ENCODE measurements at regions not wholly inside any gene's neighbourhood (a gene's known extent, or its start where the extent isn't known, plus 50 kb on each side); places are given as distances from the start of the nearest gene placed in this dataset.

DNA sequence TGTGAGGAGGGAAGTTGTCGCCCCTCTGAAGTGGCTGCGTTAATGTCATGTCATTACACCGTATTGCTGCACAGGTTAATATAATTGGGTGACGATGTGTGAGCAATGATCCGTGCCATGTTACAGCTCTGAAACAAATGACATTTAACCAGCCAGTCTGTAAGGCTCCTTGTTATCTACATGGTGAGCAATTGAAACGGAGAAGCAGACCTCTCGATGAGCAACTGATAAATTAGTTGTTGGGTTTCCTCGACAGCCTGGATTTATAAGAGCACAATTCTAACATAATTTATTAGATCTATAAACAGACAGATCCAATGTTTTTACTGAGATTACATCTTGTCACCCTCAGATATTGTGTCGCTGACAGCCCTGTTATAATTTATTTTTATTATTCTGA, 49.9 kb upstream of the MAFB start:
- H3K4me3 ChIP-seq (ENCODE audit: low read length): no peak overlapping the region
- TF ChIP-seq ZNF274 (IDR thresholded peaks at IDR 0.05; ENCODE audit: low read depth, low read length): no peak

DNA sequence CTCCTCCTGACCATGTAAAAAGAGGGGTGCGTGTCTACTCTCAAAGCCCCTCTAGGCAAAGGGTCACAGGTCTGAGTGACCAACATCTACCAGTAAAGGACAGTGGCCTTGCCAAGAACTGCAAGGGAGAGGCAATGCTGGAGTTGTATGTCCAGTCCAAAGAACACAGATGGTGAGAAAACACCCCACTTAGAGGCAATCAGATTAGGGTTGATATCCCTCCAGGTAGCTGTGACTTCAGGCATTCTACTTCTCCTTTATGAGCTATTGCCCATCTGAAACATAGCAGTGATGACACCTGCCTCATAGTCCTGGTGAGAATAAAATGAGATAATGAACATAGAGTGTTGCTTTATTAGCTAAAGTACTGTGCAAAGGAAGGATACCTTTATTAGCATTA, 50.8 kb upstream of the MAFB start:
- no peak for TF ChIP-seq ZNF274 (IDR thresholded peaks at IDR 0.05; ENCODE audit: low read depth, low read length)
- no peak overlapping the region for H3K4me3 ChIP-seq (ENCODE audit: low read length)

DNA sequence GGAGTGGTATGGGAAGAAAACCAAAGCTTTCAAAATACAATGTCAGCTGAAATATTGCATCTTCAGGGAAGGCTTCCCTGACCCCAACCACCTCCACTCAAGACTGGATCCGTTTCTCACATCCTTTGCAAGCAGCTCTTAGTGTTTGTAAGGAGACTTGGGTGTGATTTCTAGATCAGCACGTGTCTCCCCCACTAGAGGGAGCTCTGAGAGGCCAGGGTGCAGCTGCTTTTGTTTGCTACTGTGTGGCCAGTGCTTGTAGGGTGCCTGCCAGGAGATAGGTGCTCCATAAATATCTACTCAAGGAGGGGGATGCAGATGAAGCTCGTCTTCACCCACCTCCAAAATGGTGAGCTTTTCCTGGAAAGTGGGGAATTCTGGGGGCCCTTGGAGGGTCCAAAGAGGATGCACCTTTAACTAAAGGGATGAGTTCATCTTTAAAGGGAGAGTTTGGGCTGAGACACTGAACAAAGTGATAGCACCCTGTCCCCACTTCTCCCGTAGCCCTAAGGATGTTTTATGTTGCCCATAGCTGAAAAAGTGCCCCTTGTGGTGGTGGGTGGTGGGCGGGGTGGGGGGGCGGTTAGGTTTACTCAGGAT, 52.6 kb upstream of the MAFB start:
- no peak for TF ChIP-seq ZNF274 (IDR thresholded peaks at IDR 0.05; ENCODE audit: low read depth, low read length)
- no peak overlapping the region for H3K4me3 ChIP-seq (ENCODE audit: low read length)

DNA sequence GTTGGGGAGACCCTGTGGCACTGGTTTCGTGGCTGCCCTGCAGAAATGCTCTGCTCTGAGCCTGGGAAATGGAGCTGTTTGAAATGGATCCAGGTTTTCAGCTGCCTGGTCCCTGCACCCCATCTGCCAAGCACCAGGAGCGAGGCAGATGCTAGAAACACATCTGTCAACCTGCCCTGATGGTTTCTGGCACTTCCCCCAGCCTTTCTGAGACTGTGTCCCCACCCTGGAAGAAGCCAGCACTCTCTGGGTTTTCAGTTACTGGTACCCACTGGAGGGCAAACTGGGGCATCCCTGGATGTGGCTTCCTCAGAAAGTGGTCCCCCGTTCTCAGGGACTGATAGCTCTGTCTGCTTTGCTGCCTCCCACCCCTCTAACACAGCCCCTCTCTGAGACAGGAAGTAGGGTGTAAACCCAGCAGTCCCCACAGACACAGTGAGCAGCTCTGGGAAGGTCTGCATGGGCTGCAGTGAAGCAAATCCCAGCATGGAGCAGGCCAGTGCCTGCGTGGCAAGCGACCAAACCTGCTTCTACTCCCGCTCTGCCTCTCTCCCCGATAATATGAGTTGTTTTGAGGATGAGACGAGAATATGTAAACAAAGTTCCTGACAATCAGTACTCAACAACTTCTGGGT, 54.2 kb upstream of the MAFB start:
- H3K4me3 ChIP-seq (ENCODE audit: low read length): no peak overlapping the region
- no peak for TF ChIP-seq ZNF274 (IDR thresholded peaks at IDR 0.05; ENCODE audit: low read depth, low read length)

DNA sequence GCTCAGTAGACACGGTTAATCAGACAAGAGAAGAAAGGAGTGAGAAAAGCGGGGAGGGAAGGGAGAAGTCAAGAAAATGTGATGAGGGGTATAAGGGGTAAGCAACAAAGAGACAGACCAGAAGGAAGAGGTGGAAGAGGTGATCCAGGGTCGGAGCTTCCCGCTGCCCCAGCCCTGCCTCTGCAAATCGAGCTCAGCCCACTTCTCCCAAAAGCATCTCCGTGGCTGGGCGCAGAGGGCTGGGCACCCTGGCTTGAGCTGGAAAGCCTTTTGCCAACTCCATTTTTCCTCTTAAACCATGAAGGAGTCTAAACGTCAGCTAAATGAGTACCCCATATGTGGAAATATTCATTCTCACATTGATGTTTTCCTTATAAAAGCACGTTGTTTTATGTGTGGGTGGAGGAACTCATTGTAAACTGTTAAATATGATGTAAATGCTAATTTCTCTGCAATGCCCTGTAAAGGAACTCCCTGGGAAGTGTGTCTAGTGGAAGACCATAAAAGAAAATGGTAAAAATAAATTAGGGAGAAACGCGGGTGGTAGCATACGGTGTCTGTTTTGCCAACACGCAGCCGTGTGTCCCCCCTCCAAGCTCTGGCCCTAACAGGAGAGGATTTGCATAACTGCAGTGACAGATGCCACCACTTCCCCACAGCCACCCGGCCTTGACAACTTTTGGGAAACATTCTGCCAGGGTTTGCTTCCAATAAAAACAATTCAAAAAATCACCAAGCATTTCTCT, 55.2 kb upstream of the MAFB start:
- no peak for TF ChIP-seq ZNF274 (IDR thresholded peaks at IDR 0.05; ENCODE audit: low read depth, low read length)
- H3K4me3 ChIP-seq (ENCODE audit: low read length): no peak overlapping the region

DNA sequence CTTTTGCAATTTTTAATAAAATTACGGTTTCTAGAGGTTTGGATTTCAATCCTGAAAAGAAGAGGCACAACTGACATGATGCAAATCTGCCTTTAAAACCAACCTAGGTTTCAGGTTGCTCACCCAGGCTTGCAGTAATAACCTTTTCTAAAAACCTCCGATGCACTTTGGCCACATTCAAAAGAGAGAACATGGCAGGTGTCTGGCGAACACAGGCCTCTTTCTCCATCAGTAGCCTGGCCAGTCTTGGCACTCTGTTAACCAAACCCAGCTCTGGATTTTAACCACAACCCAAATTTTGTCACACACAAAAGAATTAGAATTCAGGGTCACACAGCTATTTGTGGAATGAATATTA, 55.8 kb upstream of the MAFB start:
- no peak for TF ChIP-seq ZNF274 (IDR thresholded peaks at IDR 0.05; ENCODE audit: low read depth, low read length)
- H3K4me3 ChIP-seq (ENCODE audit: low read length): no peak overlapping the region

DNA sequence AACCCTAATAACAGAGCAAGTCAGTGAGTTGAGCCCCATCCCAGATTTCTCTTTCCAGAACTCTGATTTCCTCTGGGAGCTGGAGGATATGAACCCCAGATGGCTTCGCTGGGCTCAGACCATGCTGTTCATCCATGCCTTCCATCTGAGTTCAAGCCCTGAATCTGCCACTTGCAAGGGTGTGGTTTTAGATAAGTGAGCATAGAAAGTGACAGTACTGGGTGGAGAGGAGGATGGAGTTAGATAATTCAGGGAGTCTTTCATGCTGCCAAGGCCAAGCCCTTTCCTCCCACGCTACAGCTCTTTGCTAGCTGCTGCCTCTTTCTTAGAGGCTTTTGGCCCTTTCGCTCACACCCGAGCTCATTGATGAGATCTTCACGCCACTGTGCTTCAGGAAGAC, 57.2 kb upstream of the MAFB start:
- no peak overlapping the region for H3K4me3 ChIP-seq (ENCODE audit: low read length)
- TF ChIP-seq ZNF274 (IDR thresholded peaks at IDR 0.05; ENCODE audit: low read depth, low read length): no peak

DNA sequence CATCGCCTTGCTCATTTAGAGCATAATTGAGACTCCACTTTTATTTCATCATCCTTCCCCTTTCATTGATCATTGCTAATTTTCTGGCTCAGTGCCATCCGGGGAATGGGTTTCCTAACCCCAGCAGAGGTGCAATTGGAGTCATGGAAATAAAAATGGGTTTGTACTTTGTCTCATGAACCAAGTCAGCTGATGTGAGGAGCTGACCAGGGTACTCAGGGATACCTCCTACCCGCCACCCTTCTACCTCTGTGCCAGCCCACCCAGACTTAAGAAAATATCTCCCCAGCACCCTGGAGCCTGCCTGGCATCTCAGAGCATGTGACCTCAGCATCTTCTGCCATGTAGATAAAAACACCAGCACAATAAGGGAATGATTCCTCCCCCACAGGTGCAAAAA, 59.1 kb upstream of the MAFB start:
- no peak overlapping the region for H3K4me3 ChIP-seq (ENCODE audit: low read length)
- TF ChIP-seq ZNF274 (IDR thresholded peaks at IDR 0.05; ENCODE audit: low read depth, low read length): no peak

DNA sequence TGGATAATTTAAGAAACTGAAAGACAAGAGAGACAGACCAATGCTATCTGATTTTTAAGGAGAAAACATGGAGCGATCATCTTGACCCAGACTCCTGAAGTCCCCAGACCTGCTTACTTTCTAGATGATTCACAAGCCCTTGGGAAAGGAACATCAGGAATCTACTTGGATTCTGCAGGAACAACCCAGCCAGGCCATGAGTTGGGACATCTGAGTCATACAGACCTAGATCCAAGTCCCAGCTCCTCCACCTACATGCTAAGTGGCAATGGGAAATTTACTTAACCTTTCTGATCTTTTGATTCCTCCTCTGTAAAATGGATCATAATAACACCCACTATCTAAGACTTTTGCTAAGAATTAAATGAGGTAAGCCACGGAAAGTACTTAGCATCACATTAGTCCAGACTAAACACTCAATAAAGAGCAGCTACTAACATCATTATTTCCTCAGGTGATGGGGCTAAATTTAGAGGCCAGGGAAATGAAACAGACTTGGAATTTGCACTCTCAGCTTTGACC, 61.0 kb upstream of the MAFB start:
- no peak for TF ChIP-seq ZNF274 (IDR thresholded peaks at IDR 0.05; ENCODE audit: low read depth, low read length)
- H3K4me3 ChIP-seq (ENCODE audit: low read length): no peak overlapping the region

DNA sequence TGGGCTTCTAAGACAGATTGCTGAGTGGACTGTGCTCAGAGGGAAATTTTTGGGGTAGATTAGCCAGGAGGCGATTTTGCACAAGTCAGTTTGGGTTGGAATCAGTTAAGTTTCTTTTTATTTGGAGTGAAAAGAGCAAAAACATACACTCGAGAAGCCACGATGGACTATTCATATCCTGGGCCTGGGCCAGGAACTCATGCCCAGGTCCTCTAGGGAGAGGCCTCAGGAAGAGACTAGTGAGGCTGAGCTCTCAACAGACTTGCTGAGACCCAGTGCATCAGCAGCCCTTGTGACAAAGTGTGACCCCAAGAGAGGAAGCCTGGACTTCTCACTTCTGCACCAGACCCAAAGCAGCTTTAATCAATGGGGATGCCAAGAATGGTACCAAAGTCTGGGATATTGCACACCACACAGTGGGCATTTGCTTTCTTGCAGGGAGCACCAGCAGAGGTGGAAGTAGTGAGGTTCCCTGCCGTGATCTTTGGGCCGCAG, 61.6 kb upstream of the MAFB start:
- no peak overlapping the region for H3K4me3 ChIP-seq (ENCODE audit: low read length)
- no peak for TF ChIP-seq ZNF274 (IDR thresholded peaks at IDR 0.05; ENCODE audit: low read depth, low read length)

DNA sequence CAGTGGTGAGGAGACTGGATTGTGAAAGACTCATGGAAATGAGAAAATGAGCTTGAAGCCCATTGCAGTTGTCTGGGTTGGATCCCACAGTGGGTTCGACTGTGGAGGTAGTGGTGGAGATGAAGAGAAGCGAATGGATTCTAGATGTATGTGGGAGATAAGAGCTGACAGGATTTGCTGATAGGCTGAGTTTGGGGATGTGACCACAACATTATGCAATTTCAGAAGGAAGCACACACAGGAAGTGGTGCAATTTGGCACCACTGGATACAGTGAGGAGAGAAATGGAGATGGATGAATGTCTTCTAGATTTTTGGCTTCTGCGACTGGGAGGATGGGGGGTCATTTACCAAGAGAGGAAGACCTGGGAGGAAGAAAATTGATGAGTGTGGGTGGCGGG, 64.4 kb upstream of the MAFB start:
- no peak for TF ChIP-seq ZNF274 (IDR thresholded peaks at IDR 0.05; ENCODE audit: low read depth, low read length)
- H3K4me3 ChIP-seq (ENCODE audit: low read length): no peak overlapping the region

DNA sequence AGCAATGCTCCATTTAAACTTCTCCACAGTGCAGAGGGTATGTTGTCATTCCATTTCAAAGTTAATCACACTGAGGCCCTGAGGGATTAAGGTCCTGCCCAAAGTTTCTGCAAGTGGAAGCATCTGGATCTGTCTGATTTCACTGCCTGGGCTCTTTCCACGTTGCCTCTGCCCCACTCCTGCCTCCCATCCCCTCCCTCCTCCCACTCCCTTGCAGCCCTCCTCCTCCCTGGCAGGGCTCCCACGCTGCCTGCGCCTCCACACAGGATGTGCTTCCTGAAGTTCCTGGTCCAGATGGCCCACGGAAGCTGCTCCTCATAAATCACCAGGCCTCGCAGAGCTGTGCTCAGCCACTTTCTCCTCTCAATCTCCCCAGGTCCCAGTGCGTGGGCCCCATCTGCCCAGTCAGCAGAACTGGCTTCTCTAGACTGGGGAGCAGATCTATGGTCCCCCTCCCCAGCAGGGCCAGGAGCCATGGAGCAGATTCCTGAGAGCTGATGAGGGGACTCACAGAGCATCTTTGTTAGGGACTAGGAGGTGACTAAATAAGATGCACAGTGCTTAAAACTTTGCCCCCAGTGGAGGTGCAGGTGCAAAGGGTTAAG, 65.4 kb upstream of the MAFB start:
- TF ChIP-seq ZNF274 (IDR thresholded peaks at IDR 0.05; ENCODE audit: low read depth, low read length): no peak
- H3K4me3 ChIP-seq (ENCODE audit: low read length): no peak overlapping the region

DNA sequence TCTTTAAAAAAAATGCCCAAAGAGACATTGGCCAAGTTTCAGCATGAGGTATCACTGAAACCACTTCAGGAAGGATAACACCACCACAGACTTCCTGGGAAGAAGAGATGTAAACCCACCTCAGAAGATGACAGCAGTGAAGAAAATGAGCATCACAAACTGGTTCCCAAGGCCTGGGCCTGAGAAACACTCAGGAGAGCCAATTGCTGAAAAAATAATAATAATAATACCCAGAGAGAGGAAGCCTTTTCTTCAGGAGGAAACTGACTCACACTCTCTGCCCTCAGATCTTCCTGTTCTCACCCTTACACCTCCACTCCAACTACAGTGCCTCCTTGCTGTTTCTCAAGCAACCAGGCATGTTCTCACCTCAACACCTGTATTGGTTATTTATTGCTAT, 68.1 kb upstream of the MAFB start:
- H3K4me3 ChIP-seq (ENCODE audit: low read length): no peak overlapping the region
- TF ChIP-seq ZNF274 (IDR thresholded peaks at IDR 0.05; ENCODE audit: low read depth, low read length): no peak

DNA sequence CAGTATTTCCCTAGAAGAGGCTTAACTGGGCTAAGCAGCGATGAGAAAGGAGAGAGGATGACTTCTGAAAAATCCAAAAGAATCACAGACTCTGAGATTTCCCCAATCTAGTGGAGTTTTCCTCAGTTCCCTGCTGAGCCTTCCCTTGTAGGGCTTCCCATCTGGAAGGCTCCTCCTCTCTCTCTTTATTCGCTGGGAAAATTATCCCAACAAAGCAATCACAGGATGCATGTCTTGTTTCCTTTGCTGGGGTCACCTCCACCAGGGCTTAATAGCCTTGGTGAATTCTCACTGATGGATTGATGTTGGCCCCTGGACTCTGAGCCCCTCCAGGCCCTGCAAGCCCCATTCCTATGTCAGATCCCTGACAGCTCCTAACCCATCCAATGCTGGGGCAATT, 69.8 kb upstream of the MAFB start:
- no peak for TF ChIP-seq ZNF274 (IDR thresholded peaks at IDR 0.05; ENCODE audit: low read depth, low read length)

DNA sequence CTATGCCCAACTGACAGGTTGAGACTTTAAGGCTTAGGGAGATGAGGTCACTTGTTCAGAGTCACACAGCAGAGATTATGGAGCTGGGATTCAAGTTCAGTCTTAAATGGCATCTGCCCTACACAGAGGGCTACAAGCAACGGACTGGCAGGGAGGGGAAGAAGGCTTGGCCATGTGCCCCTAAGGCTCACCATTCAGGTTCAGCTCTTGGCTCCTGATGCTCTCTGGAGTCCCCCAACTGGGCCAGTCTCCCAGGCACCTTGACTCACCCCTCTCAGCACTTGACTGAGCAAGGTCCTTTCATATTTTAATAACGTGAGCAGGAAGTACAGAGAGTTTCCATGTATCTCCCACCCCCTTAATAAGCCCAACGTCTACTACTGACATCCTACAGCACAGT, 71.4 kb upstream of the MAFB start:
- no peak overlapping the region for H3K4me3 ChIP-seq (ENCODE audit: low read length)
- TF ChIP-seq ZNF274 (IDR thresholded peaks at IDR 0.05; ENCODE audit: low read depth, low read length): no peak

More for the DNA sequence above, 69.8 kb upstream of the MAFB start:
- H3K4me3 ChIP-seq (ENCODE audit: low read length): no peak overlapping the region

Data from GM08714 (cell line).